ENCODE measurements at regions not wholly inside any gene's neighbourhood (a gene's known extent, or its start where the extent isn't known, plus 50 kb on each side); places are given as distances from the start of the nearest gene placed in this dataset.

DNA sequence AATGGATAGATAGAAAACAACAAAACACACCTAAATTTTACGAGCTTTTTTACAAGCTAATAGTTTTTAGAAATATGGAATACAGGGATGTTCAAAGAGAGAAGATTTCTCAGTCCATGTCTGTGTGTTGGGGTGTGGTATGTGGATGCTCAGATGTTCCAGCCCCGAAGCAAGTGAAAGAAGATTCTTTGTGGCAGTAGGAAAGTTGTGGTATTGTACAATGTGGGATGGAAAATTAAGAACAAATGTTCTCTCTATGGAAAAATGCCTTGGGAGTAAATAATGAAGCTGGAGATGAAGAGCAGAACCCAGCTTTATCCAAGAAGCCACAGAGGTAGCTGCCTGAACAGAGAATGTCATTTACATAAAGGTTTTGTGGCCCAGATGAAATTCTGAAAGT is 150.3 kb upstream of the PRKD1 start:
- DNase-seq: no peak

GRCh38 chr14:30078811-30079402 is 151.3 kb upstream of the PRKD1 start:
- DNase-seq: no peak

DNA sequence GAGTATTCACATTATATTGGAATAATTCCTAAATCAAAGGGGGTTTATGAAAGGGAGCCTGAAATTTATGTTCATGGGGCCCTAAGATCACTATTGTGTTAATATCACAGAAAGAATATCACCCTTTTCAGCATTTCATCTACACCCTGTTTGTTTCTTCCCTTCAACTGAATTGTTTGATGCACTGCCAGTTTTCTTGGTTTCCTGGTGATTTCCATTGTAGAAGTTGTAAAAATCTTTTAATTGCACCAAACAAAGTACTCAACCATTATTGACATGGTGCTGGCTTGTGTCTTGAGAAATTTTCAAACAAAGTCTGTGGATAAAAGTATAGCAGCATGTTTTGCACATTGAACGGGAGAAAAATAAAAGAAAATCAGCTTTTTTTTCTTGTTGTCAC is 154.8 kb upstream of the PRKD1 start:
- DNase-seq: no peak

GRCh38 chr14:30084811-30085210 is 157.2 kb upstream of the PRKD1 start:
- DNase-seq: no peak

DNA sequence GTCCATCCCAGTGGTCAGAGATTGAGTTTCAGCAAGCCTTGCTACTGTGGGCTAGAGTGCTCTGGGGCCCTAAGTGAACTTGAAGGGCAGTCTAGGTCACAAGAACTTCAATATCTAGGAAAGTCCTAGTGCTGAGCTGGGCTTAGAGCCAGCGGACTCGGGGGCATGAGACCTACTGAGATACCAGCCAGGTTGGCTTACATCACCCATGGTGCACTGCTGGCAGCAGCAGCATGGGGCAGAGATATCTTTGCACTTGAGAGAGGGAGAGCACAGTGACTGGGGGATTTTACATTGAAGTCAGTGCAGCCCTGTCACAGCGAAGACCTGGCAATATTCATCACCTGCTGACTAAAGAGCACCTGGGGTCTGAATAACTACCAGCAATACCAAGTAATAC is 158.3 kb upstream of the PRKD1 start:
- no peak for DNase-seq

GRCh38 chr14:30088620-30089019 is 161.0 kb upstream of the PRKD1 start:
- DNase-seq: no peak

- DNase-seq: no peak
Measured at GRCh38 chr14:30108975-30109700, 181.5 kb upstream of the PRKD1 start.

DNA sequence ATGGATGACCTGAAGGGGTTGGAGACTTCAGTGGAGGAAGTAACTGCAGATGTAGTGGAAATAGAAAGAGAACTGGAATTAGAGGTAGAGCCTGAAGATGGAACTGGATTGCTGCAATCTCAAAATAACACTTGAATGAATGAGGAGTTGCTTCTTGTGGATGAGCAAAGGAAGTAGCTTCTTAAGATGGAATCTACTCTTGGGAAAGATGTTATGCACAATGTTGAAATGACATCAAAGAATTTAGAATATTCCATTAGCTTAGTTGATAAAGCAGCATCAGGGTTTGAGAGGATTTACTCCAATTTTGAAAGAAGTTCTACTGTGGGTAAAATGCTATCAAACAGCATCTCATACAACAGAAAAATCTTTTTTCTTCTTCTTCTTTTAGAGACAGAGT is 186.4 kb upstream of the PRKD1 start:
- DNase-seq: no peak

DNA sequence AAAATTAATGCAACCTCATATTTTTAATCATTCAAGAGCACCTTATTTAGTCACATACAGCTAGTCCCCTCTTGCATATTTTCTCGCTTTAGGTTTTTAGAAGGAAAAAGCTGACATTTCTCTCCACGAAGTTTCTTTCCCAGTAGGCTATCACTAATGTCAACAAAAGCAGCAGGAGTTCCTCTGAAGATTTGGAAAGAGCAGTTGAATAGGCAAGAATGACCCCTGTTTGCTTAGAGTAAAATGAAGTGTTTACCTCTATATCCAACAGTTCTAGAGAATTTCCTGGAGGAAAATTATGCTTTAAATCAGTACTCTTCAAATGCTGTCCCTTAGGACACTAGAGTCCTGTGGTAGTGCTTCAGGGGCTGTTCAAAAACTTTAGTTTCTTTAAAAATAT is 188.1 kb upstream of the PRKD1 start:
- no peak for DNase-seq

DNA sequence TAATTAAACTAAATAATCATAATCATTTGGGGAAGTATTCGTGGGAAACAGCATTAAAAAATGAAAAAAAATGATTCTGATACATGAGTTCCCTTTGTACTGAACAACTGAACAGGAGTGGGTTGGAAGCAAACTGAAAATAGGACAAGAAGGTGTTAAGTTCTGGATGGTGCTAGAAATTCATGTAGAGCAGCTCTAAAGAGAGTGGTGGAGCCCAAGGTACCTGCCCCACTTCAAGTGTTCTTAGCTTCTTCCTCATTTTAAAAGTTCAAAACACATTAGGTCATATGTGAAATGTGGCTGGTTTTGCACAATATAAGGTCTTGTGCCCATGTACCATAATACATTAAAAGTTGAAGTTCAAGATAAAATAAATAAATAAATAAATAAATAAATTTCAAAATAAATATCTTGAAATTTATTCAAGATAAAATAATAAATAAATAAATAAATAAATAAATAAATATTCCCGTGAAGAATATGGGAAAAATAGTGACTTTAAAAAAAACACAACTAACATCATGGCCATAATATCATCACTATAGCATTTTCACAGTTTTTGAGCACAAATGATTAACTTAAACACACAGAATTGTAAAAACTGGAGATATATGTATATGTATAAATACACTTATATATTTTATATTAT is 191.5 kb upstream of the PRKD1 start:
- no peak for DNase-seq

GRCh38 chr14:30125322-30125979 is 197.8 kb upstream of the PRKD1 start:
- no peak for DNase-seq

DNA sequence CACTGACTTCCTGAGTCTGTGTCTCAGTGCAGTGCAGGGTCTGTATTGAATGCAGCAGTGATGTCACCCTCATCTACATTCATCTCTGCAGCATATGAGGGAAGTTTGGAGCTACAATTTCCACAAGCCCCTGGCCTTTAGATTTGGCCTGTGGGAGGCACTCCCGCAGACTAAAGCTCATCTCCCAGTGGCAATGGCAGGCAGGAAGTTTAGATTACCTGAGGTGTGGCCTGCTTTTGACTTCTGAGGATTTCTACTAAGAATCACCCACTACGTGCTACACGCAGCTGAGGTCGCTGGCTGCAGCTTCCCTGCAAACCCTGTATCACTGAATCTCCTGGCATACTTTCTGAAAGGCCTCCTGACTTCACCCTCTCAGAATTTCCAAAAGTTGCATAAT is 202.2 kb upstream of the PRKD1 start:
- DNase-seq: no peak

DNA sequence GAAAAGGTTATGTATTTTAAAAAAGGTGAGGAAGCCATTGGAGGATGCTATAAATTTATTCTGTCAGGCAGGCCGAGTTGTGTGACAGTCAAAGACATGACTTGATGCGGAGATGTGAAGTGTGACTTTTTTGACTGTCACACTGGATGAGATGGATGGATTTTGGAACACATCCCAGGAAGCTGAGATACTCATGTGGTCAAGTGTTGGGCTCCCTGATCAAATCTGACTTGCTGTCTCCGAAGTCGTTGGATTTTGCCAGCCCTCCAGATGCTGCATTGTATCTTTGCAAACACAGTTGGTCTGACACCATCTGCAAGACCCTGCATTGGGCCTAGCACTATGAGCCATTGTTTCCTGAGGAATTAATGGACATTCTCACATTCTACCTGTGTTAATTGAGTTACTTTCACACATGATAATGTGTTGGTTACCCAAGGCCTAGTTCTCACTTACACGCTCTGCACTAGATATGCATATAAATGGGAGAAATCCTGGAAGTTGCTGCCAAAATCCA is 204.0 kb upstream of the PRKD1 start:
- no peak for DNase-seq

DNA sequence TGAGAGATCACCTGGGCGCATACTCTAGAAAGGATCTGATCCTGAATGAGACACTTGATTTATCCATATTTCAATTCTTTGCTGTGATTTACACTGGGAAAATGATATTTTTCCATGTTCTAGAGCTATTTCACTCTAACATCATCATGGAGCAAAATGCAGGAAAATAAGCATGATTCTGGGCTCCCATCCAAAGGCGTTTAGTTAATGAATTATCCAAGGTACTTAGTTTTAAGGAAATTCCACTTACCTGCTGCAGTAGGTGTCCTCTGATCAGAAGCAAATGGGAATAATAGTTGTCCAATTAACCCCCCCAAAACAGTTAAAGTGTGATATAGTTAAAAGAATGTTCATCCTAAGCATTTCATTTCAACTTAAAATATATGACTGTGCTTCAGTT is 204.5 kb upstream of the PRKD1 start:
- DNase-seq: no peak

- no peak for DNase-seq
Measured at GRCh38 chr14:30134936-30135335, 207.3 kb upstream of the PRKD1 start.

GRCh38 chr14:30138567-30138966 is 210.9 kb upstream of the PRKD1 start:
- DNase-seq: no peak

DNA sequence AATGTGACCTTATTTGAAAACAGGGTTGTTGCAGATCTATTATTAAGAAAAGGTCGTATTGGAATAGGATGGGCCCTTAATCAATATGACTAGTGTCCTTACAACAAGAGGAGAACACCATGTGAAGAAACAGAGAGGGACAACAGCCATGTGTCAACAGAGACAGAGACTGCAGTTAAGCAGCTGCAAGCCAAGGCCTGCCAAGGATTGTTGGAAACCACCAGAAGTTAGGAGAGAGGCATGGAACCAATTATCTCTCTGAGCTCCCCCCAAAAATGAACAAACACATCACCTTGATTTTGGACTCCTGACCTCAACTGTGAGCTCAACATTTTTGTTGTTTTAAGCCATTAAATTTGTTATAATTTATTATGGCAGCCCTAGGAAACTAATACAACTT is 214.6 kb upstream of the PRKD1 start:
- DNase-seq: no peak

GRCh38 chr14:30143627-30144026 is 216.0 kb upstream of the PRKD1 start:
- DNase-seq: no peak

GRCh38 chr14:30153717-30154116 is 226.1 kb upstream of the PRKD1 start:
- no peak for DNase-seq

GRCh38 chr14:30156571-30156970 is 228.9 kb upstream of the PRKD1 start:
- no peak for DNase-seq

- no peak for DNase-seq
Measured at GRCh38 chr14:30158299-30158698, 230.7 kb upstream of the PRKD1 start.

- no peak for DNase-seq
Measured at GRCh38 chr14:30159374-30159773, 231.7 kb upstream of the PRKD1 start.

DNA sequence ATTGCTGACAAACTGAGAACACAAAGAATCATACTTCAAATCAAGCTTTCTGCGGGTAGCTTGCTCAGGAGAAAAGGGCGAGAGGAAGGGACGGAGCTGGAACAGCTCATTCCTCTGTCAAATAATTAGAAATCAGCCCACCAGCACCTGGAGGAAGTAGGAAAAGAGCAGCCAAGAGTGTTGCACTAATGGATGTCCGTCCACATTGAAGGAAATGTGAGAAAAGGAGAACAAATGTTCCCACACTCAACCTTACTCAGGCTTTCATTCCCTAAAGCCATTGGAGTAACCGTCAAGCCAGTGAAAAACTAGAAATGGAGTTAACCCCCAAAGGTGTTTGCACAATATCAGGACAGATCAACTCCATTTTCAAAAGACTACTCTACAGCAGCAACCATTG is 233.0 kb upstream of the PRKD1 start:
- no peak for DNase-seq

GRCh38 chr14:30162066-30162465 is 234.4 kb upstream of the PRKD1 start:
- no peak for DNase-seq

Data from MV-4-11 (cell line).